Coronary artery (tissue), 2 donors: ENCODE measurements at regions not wholly inside any gene's neighbourhood (a gene's known extent, or its start where the extent isn't known, plus 50 kb on each side); places are given as distances from the start of the nearest gene placed in this dataset.
A peak's percentile ranks its signal among the peaks of the same experiment; 100 is the strongest.

Experiments
- DNase-seq: peaks from one replicate; pipeline ENCODE4 v3.0.0-alpha.2; 2017; ENCODE audit warnings: low spot score
- H3K27ac ChIP-seq, 2 donors: fragments of 200-600 bp; sonication (generic); one replicate each; pipeline ENCODE4 v1.5.1; 2016 to 2019
- H3K4me3 ChIP-seq: fragments of 200-600 bp; sonication (generic); 2 replicates; pipeline ENCODE4 v1.5.1; 2016; ENCODE audit warnings: mild to moderate bottlenecking, moderate library complexity
- TF ChIP-seq, protein P1 (sequence below): fragments of 200-600 bp; sonication (generic); IDR thresholded peaks from one replicate; pipeline ENCODE4 v1.5.1; 2019; ENCODE audit warnings: antibody characterized with exemption

DNA sequence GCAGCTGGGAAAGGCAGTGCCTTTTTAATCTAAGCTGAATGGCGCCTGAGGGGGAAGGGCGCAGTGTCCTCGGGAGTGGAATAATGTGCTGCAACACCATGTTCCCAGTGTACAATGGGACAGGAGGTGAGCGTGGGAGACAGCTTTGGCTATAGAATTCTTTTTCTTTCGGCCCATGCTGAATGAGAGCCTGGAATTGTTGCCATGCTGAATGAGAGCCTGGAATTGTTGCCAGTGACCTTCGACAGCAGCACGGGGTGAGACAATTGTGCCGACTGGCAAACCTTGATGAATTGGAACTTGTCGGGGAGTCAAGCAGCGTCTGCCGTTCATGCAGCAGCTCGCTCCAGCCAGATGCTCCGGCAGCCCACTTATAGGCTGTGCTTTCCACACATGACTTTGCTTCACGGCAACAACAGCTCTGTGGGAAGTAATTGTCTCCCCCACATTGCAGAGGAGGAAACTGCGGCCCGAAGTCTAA lies 141.4 kb upstream of the E2F8 start:
- Histone ChIP-seq H3K27ac (no peak overlapping the region), H3K4me3 (peak overlapping the region; percentile 26)
- DNase-seq = no peak
- TF ChIP-seq, protein P1, sequence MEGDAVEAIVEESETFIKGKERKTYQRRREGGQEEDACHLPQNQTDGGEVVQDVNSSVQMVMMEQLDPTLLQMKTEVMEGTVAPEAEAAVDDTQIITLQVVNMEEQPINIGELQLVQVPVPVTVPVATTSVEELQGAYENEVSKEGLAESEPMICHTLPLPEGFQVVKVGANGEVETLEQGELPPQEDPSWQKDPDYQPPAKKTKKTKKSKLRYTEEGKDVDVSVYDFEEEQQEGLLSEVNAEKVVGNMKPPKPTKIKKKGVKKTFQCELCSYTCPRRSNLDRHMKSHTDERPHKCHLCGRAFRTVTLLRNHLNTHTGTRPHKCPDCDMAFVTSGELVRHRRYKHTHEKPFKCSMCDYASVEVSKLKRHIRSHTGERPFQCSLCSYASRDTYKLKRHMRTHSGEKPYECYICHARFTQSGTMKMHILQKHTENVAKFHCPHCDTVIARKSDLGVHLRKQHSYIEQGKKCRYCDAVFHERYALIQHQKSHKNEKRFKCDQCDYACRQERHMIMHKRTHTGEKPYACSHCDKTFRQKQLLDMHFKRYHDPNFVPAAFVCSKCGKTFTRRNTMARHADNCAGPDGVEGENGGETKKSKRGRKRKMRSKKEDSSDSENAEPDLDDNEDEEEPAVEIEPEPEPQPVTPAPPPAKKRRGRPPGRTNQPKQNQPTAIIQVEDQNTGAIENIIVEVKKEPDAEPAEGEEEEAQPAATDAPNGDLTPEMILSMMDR = no peak

DNA sequence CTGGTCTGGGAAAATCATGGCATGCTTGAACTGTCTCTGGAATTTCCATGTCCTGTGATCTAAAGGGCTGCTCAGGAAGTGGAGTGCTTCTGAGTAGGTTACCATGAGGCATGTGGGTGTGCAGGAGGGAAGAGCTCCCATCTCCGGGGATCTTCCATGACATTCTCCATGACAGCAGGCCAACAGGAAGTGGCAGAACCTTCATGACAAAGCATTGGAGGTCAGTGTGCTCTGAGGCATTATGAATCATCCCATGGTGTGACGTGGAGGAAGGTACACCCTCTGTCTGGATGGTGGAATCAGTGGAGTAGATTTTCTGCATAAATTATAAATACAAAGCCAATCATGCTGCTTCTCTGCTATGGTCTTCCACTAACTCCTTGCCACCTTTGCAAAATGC lies 139.6 kb upstream of the E2F8 start:
- H3K27ac ChIP-seq = peak overlapping the region in 1 of 2 donors; percentile 5
- DNase-seq = no peak
- TF ChIP-seq, protein P1 = no peak
- H3K4me3 ChIP-seq = no peak overlapping the region

- H3K27ac ChIP-seq = no peak overlapping the region
- no peak for DNase-seq
- no peak overlapping the region for H3K4me3 ChIP-seq
- TF ChIP-seq, protein P1 = no peak
Observed at GRCh38 chr11:19379465-19379864, 138.7 kb upstream of the E2F8 start.

- H3K27ac ChIP-seq = peak overlapping the region in 1 of 2 donors; percentile 68
- H3K4me3 ChIP-seq = no peak overlapping the region
- TF ChIP-seq, protein P1 = no peak
- no peak for DNase-seq
Observed at GRCh38 chr11:19378814-19379213, 138.1 kb upstream of the E2F8 start.

- Histone ChIP-seq H3K4me3 (no peak overlapping the region), H3K27ac (no peak overlapping the region)
- DNase-seq = no peak
- TF ChIP-seq, protein P1 = no peak
Observed at GRCh38 chr11:19377881-19378280, 137.1 kb upstream of the E2F8 start.

DNA sequence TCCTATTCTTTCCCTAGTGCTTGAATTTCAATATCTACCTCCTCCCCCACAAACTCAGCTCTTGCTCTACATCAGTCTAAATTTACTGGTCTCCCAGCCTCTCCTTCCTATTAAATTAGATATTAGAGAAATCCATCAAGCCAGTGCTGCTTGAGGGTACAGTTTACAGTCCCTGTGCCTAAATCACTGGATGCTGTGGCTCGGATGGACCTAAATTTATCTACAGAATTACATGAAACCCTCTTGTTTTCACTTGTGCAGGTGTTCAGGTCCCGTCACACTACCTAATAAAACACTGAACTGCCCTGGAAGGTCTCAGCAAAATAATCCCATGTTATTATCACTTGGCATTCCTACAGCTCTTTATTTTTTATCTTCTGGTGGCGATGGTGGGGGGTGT lies 134.7 kb upstream of the E2F8 start:
- no peak overlapping the region for H3K27ac ChIP-seq
- H3K4me3 ChIP-seq = no peak overlapping the region
- no peak for DNase-seq
- TF ChIP-seq, protein P1 = no peak

DNA sequence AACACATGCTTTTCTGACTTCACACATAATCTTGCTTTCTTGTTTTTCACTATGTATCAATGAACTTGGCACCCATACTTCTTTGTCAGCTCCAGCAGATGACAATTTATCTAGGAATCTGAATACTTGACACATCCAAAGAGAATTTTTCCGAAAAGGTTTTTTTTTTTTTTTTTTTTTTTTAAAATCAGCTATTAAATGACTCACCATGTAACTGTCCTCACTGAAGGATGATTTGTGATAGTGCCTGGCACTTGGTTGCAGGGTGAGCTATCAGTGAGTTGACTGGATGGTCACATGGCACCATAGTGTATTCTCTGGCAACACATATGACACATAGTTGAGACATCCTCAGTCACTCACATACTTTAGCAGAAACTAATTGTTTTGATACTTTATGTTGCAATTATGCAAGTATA lies 133.4 kb upstream of the E2F8 start:
- DNase-seq = peak; percentile 5
- Histone ChIP-seq H3K4me3 (no peak overlapping the region), H3K27ac (no peak overlapping the region)
- TF ChIP-seq, protein P1 = no peak
